Gastrocnemius medialis (tissue), 4 donors: ENCODE measurements at regions not wholly inside any gene's neighbourhood (a gene's known extent, or its start where the extent isn't known, plus 50 kb on each side); places are given as distances from the start of the nearest gene placed in this dataset.

Experiments
- POLR2A ChIP-seq, 2 donors: fragments of 450-650 bp; IDR thresholded peaks; one replicate each; pipeline ENCODE4 v1.6.1; 2017; ENCODE audit warnings: antibody characterized with exemption in 2 of 2, mild to moderate bottlenecking in 2 of 2, moderate library complexity in 2 of 2
- TF ChIP-seq, protein P1 (sequence below), 5 experiments: fragments of 450-650 bp in 3 of 5; fragments of 200-600 bp in 2 of 5; sonication (generic) in 2 of 5; IDR thresholded peaks in 4 of 5; conservative IDR thresholded peaks in 1 of 5; 1 replicate in 4 of 5; 2 replicates in 1 of 5; pipeline ENCODE4 v1.5.1; 2016 to 2019; ENCODE audit warnings: antibody characterized with exemption in 5 of 5, mild to moderate bottlenecking in 3 of 5, moderate library complexity in 3 of 5

DNA sequence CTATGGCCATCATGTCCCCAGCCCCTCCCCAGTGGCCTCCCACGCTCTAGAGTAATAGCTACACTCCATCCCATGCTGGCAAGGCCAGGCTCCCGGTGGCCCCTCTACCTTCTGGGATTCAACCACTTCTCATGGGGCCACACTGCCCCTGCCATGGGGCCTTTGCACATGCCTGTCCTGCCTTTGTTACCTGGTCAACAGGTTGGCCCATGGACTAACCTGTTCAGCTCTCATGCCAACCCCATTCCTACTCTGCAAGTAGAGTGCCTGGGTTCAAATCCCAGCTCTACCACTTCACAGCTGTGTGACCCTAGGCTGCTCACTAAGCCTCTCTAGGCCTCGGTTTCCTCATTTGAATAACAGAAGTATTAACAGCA lies 98.5 kb downstream of the RFLNA start:
- TF ChIP-seq, protein P1, sequence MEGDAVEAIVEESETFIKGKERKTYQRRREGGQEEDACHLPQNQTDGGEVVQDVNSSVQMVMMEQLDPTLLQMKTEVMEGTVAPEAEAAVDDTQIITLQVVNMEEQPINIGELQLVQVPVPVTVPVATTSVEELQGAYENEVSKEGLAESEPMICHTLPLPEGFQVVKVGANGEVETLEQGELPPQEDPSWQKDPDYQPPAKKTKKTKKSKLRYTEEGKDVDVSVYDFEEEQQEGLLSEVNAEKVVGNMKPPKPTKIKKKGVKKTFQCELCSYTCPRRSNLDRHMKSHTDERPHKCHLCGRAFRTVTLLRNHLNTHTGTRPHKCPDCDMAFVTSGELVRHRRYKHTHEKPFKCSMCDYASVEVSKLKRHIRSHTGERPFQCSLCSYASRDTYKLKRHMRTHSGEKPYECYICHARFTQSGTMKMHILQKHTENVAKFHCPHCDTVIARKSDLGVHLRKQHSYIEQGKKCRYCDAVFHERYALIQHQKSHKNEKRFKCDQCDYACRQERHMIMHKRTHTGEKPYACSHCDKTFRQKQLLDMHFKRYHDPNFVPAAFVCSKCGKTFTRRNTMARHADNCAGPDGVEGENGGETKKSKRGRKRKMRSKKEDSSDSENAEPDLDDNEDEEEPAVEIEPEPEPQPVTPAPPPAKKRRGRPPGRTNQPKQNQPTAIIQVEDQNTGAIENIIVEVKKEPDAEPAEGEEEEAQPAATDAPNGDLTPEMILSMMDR (IDR thresholded peaks at IDR 0.05 in 4 of 5, conservative IDR thresholded peaks at IDR 0.05 in 1 of 5): no peak
- no peak for TF ChIP-seq POLR2A (IDR thresholded peaks at IDR 0.05)
